ENCODE measurements at regions not wholly inside any gene's neighbourhood (a gene's known extent, or its start where the extent isn't known, plus 50 kb on each side); places are given as distances from the start of the nearest gene placed in this dataset.
A peak's percentile ranks its signal among the peaks of the same experiment; 100 is the strongest.

GRCh38 chr18:46372670-46373069 is 268.5 kb downstream of the HAUS1 start:
- H3K9ac ChIP-seq (ENCODE audit: low read length): no peak overlapping the region
- H3K4me1 ChIP-seq (ENCODE audit: control insufficient read depth, insufficient read depth, low read length): no peaks in the 10 kb centered on the region
- H3K27me3 ChIP-seq (ENCODE audit: control insufficient read depth, insufficient read depth, low read length): no peaks in the 10 kb centered on the region
- no peak overlapping the region for H3K4me3 ChIP-seq (ENCODE audit: low read length)
- no peaks in the 10 kb centered on the region for H3K36me3 ChIP-seq (ENCODE audit: control insufficient read depth, insufficient read depth, low read length)
- H3K27ac ChIP-seq (ENCODE audit: low read depth, low read length): no peak overlapping the region

- H3K27ac ChIP-seq (ENCODE audit: low read depth, low read length): no peak overlapping the region
- no peaks in the 10 kb centered on the region for H3K27me3 ChIP-seq (ENCODE audit: control insufficient read depth, insufficient read depth, low read length)
- no peak overlapping the region for H3K9ac ChIP-seq (ENCODE audit: low read length)
- no peaks in the 10 kb centered on the region for H3K36me3 ChIP-seq (ENCODE audit: control insufficient read depth, insufficient read depth, low read length)
- no peak overlapping the region for H3K4me3 ChIP-seq (ENCODE audit: low read length)
- no peaks in the 10 kb centered on the region for H3K4me1 ChIP-seq (ENCODE audit: control insufficient read depth, insufficient read depth, low read length)
Measured at GRCh38 chr18:46373131-46373530, 268.9 kb downstream of the HAUS1 start.

GRCh38 chr18:46373791-46374190 is 269.6 kb downstream of the HAUS1 start:
- no peak overlapping the region for H3K27ac ChIP-seq (ENCODE audit: low read depth, low read length)
- no peak overlapping the region for H3K4me3 ChIP-seq (ENCODE audit: low read length)
- H3K36me3 ChIP-seq (ENCODE audit: control insufficient read depth, insufficient read depth, low read length): no peaks in the 10 kb centered on the region
- H3K27me3 ChIP-seq (ENCODE audit: control insufficient read depth, insufficient read depth, low read length): no peaks in the 10 kb centered on the region
- no peaks in the 10 kb centered on the region for H3K4me1 ChIP-seq (ENCODE audit: control insufficient read depth, insufficient read depth, low read length)
- H3K9ac ChIP-seq (ENCODE audit: low read length): no peak overlapping the region

- no peaks in the 10 kb centered on the region for H3K27me3 ChIP-seq (ENCODE audit: control insufficient read depth, insufficient read depth, low read length)
- no peak overlapping the region for H3K4me3 ChIP-seq (ENCODE audit: low read length)
- H3K4me1 ChIP-seq (ENCODE audit: control insufficient read depth, insufficient read depth, low read length): no peaks in the 10 kb centered on the region
- H3K27ac ChIP-seq (ENCODE audit: low read depth, low read length): no peak overlapping the region
- no peaks in the 10 kb centered on the region for H3K36me3 ChIP-seq (ENCODE audit: control insufficient read depth, insufficient read depth, low read length)
- no peak overlapping the region for H3K9ac ChIP-seq (ENCODE audit: low read length)
Measured at GRCh38 chr18:46374850-46375249, 270.7 kb downstream of the HAUS1 start.

GRCh38 chr18:46377557-46377956 is 273.4 kb downstream of the HAUS1 start:
- Histone ChIP-seq H3K27me3 (ENCODE audit: control insufficient read depth, insufficient read depth, low read length) (no peaks in the 10 kb centered on the region), H3K36me3 (ENCODE audit: control insufficient read depth, insufficient read depth, low read length) (no peaks in the 10 kb centered on the region)

GRCh38 chr18:46378126-46378863 is 274.1 kb downstream of the HAUS1 start:
- no peaks in the 10 kb centered on the region for H3K27me3 ChIP-seq (ENCODE audit: control insufficient read depth, insufficient read depth, low read length)
- no peak overlapping the region for H3K27ac ChIP-seq (ENCODE audit: low read depth, low read length)
- H3K4me3 ChIP-seq (ENCODE audit: low read length): no peak overlapping the region
- no peaks in the 10 kb centered on the region for H3K4me1 ChIP-seq (ENCODE audit: control insufficient read depth, insufficient read depth, low read length)
- no peaks in the 10 kb centered on the region for H3K36me3 ChIP-seq (ENCODE audit: control insufficient read depth, insufficient read depth, low read length)
- no peak overlapping the region for H3K9ac ChIP-seq (ENCODE audit: low read length)

More at GRCh38 chr18:46377557-46377956, 273.4 kb downstream of the HAUS1 start:
- Histone ChIP-seq H3K27ac (ENCODE audit: low read depth, low read length) (no peak overlapping the region), H3K4me1 (ENCODE audit: control insufficient read depth, insufficient read depth, low read length) (no peaks in the 10 kb centered on the region), H3K4me3 (ENCODE audit: low read length) (no peak overlapping the region), H3K9ac (ENCODE audit: low read length) (no peak overlapping the region)

- no peaks in the 10 kb centered on the region for H3K36me3 ChIP-seq (ENCODE audit: control insufficient read depth, insufficient read depth, low read length)
Measured at GRCh38 chr18:46378864-46379207, 274.7 kb downstream of the HAUS1 start.

GRCh38 chr18:46379323-46379950 is 275.3 kb downstream of the HAUS1 start:
- Histone ChIP-seq H3K9ac (ENCODE audit: low read length) (no peak overlapping the region), H3K4me1 (ENCODE audit: control insufficient read depth, insufficient read depth, low read length) (no peaks in the 10 kb centered on the region)

More at GRCh38 chr18:46378864-46379207, 274.7 kb downstream of the HAUS1 start:
- Histone ChIP-seq H3K27ac (ENCODE audit: low read depth, low read length) (no peak overlapping the region), H3K9ac (ENCODE audit: low read length) (no peak overlapping the region), H3K4me3 (ENCODE audit: low read length) (no peak overlapping the region), H3K27me3 (ENCODE audit: control insufficient read depth, insufficient read depth, low read length) (no peaks in the 10 kb centered on the region), H3K4me1 (ENCODE audit: control insufficient read depth, insufficient read depth, low read length) (no peaks in the 10 kb centered on the region)

GRCh38 chr18:46385124-46385523 is 271.9 kb downstream of the LOXHD1 start:
- H3K4me3 ChIP-seq (ENCODE audit: low read length): no peak overlapping the region
- no peak overlapping the region for H3K27ac ChIP-seq (ENCODE audit: low read depth, low read length)
- no peak overlapping the region for H3K9ac ChIP-seq (ENCODE audit: low read length)
- H3K27me3 ChIP-seq (ENCODE audit: control insufficient read depth, insufficient read depth, low read length): no peaks in the 10 kb centered on the region
- no peaks in the 10 kb centered on the region for H3K36me3 ChIP-seq (ENCODE audit: control insufficient read depth, insufficient read depth, low read length)
- peaks cover 10% of the 10 kb centered on the region for H3K4me1 ChIP-seq (ENCODE audit: control insufficient read depth, insufficient read depth, low read length)

More at GRCh38 chr18:46379323-46379950, 275.3 kb downstream of the HAUS1 start:
- no peaks in the 10 kb centered on the region for H3K27me3 ChIP-seq (ENCODE audit: control insufficient read depth, insufficient read depth, low read length)
- no peaks in the 10 kb centered on the region for H3K36me3 ChIP-seq (ENCODE audit: control insufficient read depth, insufficient read depth, low read length)
- H3K4me3 ChIP-seq (ENCODE audit: low read length): no peak overlapping the region
- H3K27ac ChIP-seq (ENCODE audit: low read depth, low read length): no peak overlapping the region

- H3K4me1 ChIP-seq (ENCODE audit: control insufficient read depth, insufficient read depth, low read length): peaks cover 10% of the 10 kb centered on the region
- H3K4me3 ChIP-seq (ENCODE audit: low read length): peak overlapping the region; percentile 17
- no peaks in the 10 kb centered on the region for H3K27me3 ChIP-seq (ENCODE audit: control insufficient read depth, insufficient read depth, low read length)
- H3K27ac ChIP-seq (ENCODE audit: low read depth, low read length): no peak overlapping the region
- H3K36me3 ChIP-seq (ENCODE audit: control insufficient read depth, insufficient read depth, low read length): no peaks in the 10 kb centered on the region
- H3K9ac ChIP-seq (ENCODE audit: low read length): no peak overlapping the region
Measured at GRCh38 chr18:46386788-46387187, 270.2 kb downstream of the LOXHD1 start.

GRCh38 chr18:46387441-46388131 is 269.4 kb downstream of the LOXHD1 start:
- no peak overlapping the region for H3K27ac ChIP-seq (ENCODE audit: low read depth, low read length)
- H3K4me1 ChIP-seq (ENCODE audit: control insufficient read depth, insufficient read depth, low read length): peaks cover 10% of the 10 kb centered on the region
- H3K9ac ChIP-seq (ENCODE audit: low read length): no peak overlapping the region
- H3K4me3 ChIP-seq (ENCODE audit: low read length): no peak overlapping the region
- H3K36me3 ChIP-seq (ENCODE audit: control insufficient read depth, insufficient read depth, low read length): no peaks in the 10 kb centered on the region
- H3K27me3 ChIP-seq (ENCODE audit: control insufficient read depth, insufficient read depth, low read length): no peaks in the 10 kb centered on the region

GRCh38 chr18:46388286-46388685 is 268.7 kb downstream of the LOXHD1 start:
- Histone ChIP-seq H3K4me1 (ENCODE audit: control insufficient read depth, insufficient read depth, low read length) (peaks cover 10% of the 10 kb centered on the region), H3K27ac (ENCODE audit: low read depth, low read length) (no peak overlapping the region), H3K27me3 (ENCODE audit: control insufficient read depth, insufficient read depth, low read length) (no peaks in the 10 kb centered on the region), H3K9ac (ENCODE audit: low read length) (no peak overlapping the region), H3K4me3 (ENCODE audit: low read length) (no peak overlapping the region), H3K36me3 (ENCODE audit: control insufficient read depth, insufficient read depth, low read length) (no peaks in the 10 kb centered on the region)
